IPS-18c (cell line): ENCODE measurements at regions not wholly inside any gene's neighbourhood (a gene's known extent, or its start where the extent isn't known, plus 50 kb on each side); places are given as distances from the start of the nearest gene placed in this dataset.

Experiments used
- H3K4me3 ChIP-seq: 2 replicates; pipeline ENCODE4 v1.7.0; 2013; ENCODE audit warnings: low read depth, mild to moderate bottlenecking, low read length, moderate library complexity; ENCODE audit not compliant: insufficient read depth
- H3K9me3 ChIP-seq: one replicate; pipeline ENCODE4 v1.6.1; 2013; ENCODE audit warnings: mild to moderate bottlenecking, low read length, moderate library complexity; ENCODE audit not compliant: control insufficient read depth, insufficient read depth

- no peak overlapping the region for H3K4me3 ChIP-seq
- H3K9me3 ChIP-seq = no peaks in the 10 kb centered on the region
Measured at GRCh38 chr16:49021136-49021535, 260.5 kb downstream of the CBLN1 start.

- H3K4me3 ChIP-seq = no peak overlapping the region
- H3K9me3 ChIP-seq = no peaks in the 10 kb centered on the region
Measured at GRCh38 chr16:49020436-49020835, 261.2 kb downstream of the CBLN1 start.

GRCh38 chr16:49019831-49020230 is 261.8 kb downstream of the CBLN1 start:
- H3K9me3 ChIP-seq = no peaks in the 10 kb centered on the region

GRCh38 chr16:49019081-49019633 is 262.5 kb downstream of the CBLN1 start:
- Histone ChIP-seq H3K9me3 (no peaks in the 10 kb centered on the region), H3K4me3 (no peak overlapping the region)

More at GRCh38 chr16:49019831-49020230, 261.8 kb downstream of the CBLN1 start:
- H3K4me3 ChIP-seq = no peak overlapping the region

GRCh38 chr16:49018259-49018931 is 263.2 kb downstream of the CBLN1 start:
- no peaks in the 10 kb centered on the region for H3K9me3 ChIP-seq
- no peak overlapping the region for H3K4me3 ChIP-seq

GRCh38 chr16:49017501-49017900 is 264.1 kb downstream of the CBLN1 start:
- Histone ChIP-seq H3K4me3 (no peak overlapping the region), H3K9me3 (no peaks in the 10 kb centered on the region)

GRCh38 chr16:49016461-49016860 is 265.2 kb downstream of the CBLN1 start:
- no peak overlapping the region for H3K4me3 ChIP-seq
- H3K9me3 ChIP-seq = no peaks in the 10 kb centered on the region

- H3K4me3 ChIP-seq = no peak overlapping the region
- no peaks in the 10 kb centered on the region for H3K9me3 ChIP-seq
Measured at GRCh38 chr16:49015225-49015592, 266.4 kb downstream of the CBLN1 start.

GRCh38 chr16:49014277-49015224 is 267.1 kb downstream of the CBLN1 start:
- Histone ChIP-seq H3K4me3 (no peak overlapping the region), H3K9me3 (no peaks in the 10 kb centered on the region)

- H3K9me3 ChIP-seq = no peaks in the 10 kb centered on the region
Measured at GRCh38 chr16:49013727-49014080, 267.9 kb downstream of the CBLN1 start.

GRCh38 chr16:49012961-49013726 is 268.5 kb downstream of the CBLN1 start:
- Histone ChIP-seq H3K9me3 (no peaks in the 10 kb centered on the region), H3K4me3 (no peak overlapping the region)

More at GRCh38 chr16:49013727-49014080, 267.9 kb downstream of the CBLN1 start:
- no peak overlapping the region for H3K4me3 ChIP-seq

GRCh38 chr16:49011901-49012300 is 269.7 kb downstream of the CBLN1 start:
- no peak overlapping the region for H3K4me3 ChIP-seq
- no peaks in the 10 kb centered on the region for H3K9me3 ChIP-seq

GRCh38 chr16:49010879-49011278 is 270.8 kb downstream of the CBLN1 start:
- H3K4me3 ChIP-seq = no peak overlapping the region

GRCh38 chr16:49010396-49010795 is 271.2 kb downstream of the CBLN1 start:
- H3K4me3 ChIP-seq = no peak overlapping the region
- peaks cover 2% of the 10 kb centered on the region for H3K9me3 ChIP-seq

More at GRCh38 chr16:49010879-49011278, 270.8 kb downstream of the CBLN1 start:
- peaks cover under 1% of the 10 kb centered on the region for H3K9me3 ChIP-seq

- Histone ChIP-seq H3K9me3 (peaks cover 2% of the 10 kb centered on the region), H3K4me3 (no peak overlapping the region)
Measured at GRCh38 chr16:49009204-49009603, 272.4 kb downstream of the CBLN1 start.

- peaks cover 2% of the 10 kb centered on the region for H3K9me3 ChIP-seq
- H3K4me3 ChIP-seq = no peak overlapping the region
Measured at GRCh38 chr16:49003992-49004391, 277.6 kb downstream of the CBLN1 start.

- Histone ChIP-seq H3K9me3 (peaks cover 2% of the 10 kb centered on the region), H3K4me3 (no peak overlapping the region)
Measured at GRCh38 chr16:49003022-49003421, 278.6 kb downstream of the CBLN1 start.
